ENCODE measurements at regions not wholly inside any gene's neighbourhood (a gene's known extent, or its start where the extent isn't known, plus 50 kb on each side); places are given as distances from the start of the nearest gene placed in this dataset.

DNA sequence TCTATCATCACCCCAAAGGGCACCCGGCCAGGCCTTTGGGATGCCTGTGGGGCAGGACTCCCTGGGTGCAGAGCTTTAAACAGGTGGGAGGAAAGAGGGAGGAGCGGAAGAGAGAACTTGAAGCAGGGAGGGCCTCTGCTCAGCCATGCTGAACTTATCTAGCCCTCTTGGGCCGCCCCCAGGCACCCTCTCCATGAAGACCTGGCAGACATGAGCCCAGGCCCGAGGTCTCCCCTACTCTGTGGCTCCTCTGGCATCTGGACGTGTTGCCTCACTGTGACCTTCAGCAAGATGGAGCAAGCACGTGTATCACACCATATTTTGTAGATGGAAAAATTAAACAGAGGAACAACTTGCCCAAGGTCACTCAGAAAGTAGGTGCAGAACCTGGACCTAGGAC, 711.4 kb downstream of the MATN1 start (continued):
- TF ChIP-seq ESRRG (CRISPR knock-in tag; IDR thresholded peaks at IDR 0.05) (no peak), ISL1 (CRISPR knock-in tag; IDR thresholded peaks at IDR 0.05) (no peak)

DNA sequence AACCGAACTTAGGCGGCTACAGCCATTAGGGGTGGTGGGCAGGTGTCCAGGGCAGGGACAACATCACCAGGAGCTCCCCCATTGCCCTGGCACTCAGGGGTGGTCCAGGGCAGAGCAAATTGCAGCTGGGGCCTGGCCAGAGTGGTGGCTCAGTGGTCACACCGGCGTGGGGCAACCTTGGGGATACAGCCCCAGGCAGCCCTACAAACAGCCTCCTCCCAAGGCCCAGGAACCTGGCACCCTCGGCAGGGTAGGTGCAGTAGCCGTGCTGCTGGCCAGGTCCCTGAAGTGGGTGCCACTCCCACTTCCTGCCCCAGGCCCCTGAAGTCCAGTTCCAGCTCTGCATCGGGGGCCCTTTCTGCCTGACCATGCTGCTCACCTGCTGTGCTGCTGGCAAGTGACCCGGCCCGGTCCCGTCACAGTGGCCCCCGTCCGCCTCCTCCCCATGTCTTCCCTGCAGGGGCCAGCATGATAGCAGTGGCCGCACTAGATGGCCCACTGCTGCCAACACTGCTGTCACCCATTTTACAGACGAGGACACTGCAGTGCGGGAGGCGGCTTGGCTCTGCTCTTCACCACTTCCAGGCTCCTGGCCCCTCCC, 712.8 kb downstream of the MATN1 start:
- no peak for TF ChIP-seq TCF4 (CRISPR knock-in tag; IDR thresholded peaks at IDR 0.05; ENCODE audit: borderline replicate concordance)
- TF ChIP-seq GLIS3 (CRISPR knock-in tag; IDR thresholded peaks at IDR 0.05): no peak
- TF ChIP-seq, protein P1, sequence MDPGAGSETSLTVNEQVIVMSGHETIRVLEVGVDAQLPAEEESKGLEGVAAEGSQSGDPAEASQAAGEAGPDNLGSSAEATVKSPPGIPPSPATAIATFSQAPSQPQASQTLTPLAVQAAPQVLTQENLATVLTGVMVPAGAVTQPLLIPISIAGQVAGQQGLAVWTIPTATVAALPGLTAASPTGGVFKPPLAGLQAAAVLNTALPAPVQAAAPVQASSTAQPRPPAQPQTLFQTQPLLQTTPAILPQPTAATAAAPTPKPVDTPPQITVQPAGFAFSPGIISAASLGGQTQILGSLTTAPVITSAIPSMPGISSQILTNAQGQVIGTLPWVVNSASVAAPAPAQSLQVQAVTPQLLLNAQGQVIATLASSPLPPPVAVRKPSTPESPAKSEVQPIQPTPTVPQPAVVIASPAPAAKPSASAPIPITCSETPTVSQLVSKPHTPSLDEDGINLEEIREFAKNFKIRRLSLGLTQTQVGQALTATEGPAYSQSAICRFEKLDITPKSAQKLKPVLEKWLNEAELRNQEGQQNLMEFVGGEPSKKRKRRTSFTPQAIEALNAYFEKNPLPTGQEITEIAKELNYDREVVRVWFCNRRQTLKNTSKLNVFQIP (CRISPR knock-in tag; IDR thresholded peaks at IDR 0.05; ENCODE audit: borderline replicate concordance, low read depth): no peak
- no peak for TF ChIP-seq BACH2 (CRISPR knock-in tag; IDR thresholded peaks at IDR 0.05; ENCODE audit: borderline replicate concordance)
- TF ChIP-seq ZC3H10 (CRISPR knock-in tag; IDR thresholded peaks at IDR 0.05): no peak
- TF ChIP-seq TOX (CRISPR knock-in tag; IDR thresholded peaks at IDR 0.05; ENCODE audit: borderline replicate concordance): no peak
- TF ChIP-seq CSRNP3 (CRISPR knock-in tag; IDR thresholded peaks at IDR 0.05): no peak
- TF ChIP-seq OSR1 (CRISPR knock-in tag; IDR thresholded peaks at IDR 0.05): no peak
- TF ChIP-seq ARNTL (CRISPR knock-in tag; IDR thresholded peaks at IDR 0.05; ENCODE audit: borderline replicate concordance, low read depth): no peak
- no peak for TF ChIP-seq TSHZ2 (CRISPR knock-in tag; IDR thresholded peaks at IDR 0.05)
- no peak for TF ChIP-seq CREB5 (CRISPR knock-in tag; IDR thresholded peaks at IDR 0.05; ENCODE audit: low read depth)
- no peak for ATAC-seq

GRCh38 chr1:30009720-30010119, 713.7 kb downstream of the MATN1 start:
- no peak for ATAC-seq
- no peak for TF ChIP-seq ZFP3 (CRISPR knock-in tag; IDR thresholded peaks at IDR 0.05)
- no peak for TF ChIP-seq TOX (CRISPR knock-in tag; IDR thresholded peaks at IDR 0.05; ENCODE audit: borderline replicate concordance)
- no peak for TF ChIP-seq TCF4 (CRISPR knock-in tag; IDR thresholded peaks at IDR 0.05; ENCODE audit: borderline replicate concordance)
- no peak for TF ChIP-seq SNAI2 (CRISPR knock-in tag; IDR thresholded peaks at IDR 0.05)
- TF ChIP-seq ISL1 (CRISPR knock-in tag; IDR thresholded peaks at IDR 0.05): no peak
- no peak for TF ChIP-seq RARB (CRISPR knock-in tag; IDR thresholded peaks at IDR 0.05)
- no peak for TF ChIP-seq CREB5 (CRISPR knock-in tag; IDR thresholded peaks at IDR 0.05; ENCODE audit: low read depth)
- TF ChIP-seq CSRNP3 (CRISPR knock-in tag; IDR thresholded peaks at IDR 0.05): no peak
